Prostate gland (tissue), 2 donors: ENCODE measurements at regions not wholly inside any gene's neighbourhood (a gene's known extent, or its start where the extent isn't known, plus 50 kb on each side); places are given as distances from the start of the nearest gene placed in this dataset.

ENCODE experiments used
- DNase-seq: peaks from one replicate; pipeline ENCODE4 v3.0.0-alpha.2; 2019; ENCODE audit warnings: low spot score
- H3K27ac ChIP-seq, 2 donors: fragments of 200-600 bp; sonication (generic); 2 replicates each; pipeline ENCODE4 v1.5.1; 2017 to 2019
- H3K27me3 ChIP-seq: fragments of 200-600 bp; sonication (generic); replicated peaks from 2 replicates; pipeline ENCODE4 v1.5.1; 2019; ENCODE audit not compliant: insufficient read depth
- H3K36me3 ChIP-seq, 2 donors: fragments of 200-600 bp; sonication (generic); 1 replicate in 1 of 2; 2 replicates in 1 of 2; pipeline versions ENCODE4 v1.5.1 to v1.8.1; 2017 to 2019
- H3K4me1 ChIP-seq: fragments of 200-600 bp; sonication (generic); replicated peaks from 2 replicates; pipeline ENCODE4 v1.5.1; 2019
- H3K4me3 ChIP-seq, 2 donors: fragments of 200-600 bp; sonication (generic); 2 replicates each; pipeline ENCODE4 v1.5.1; 2017 to 2019
- H3K9me3 ChIP-seq: fragments of 200-600 bp; sonication (generic); 2 replicates; pipeline ENCODE4 v1.5.1; 2017
- POLR2A ChIP-seq: fragments of 450-650 bp; IDR thresholded peaks from one replicate; pipeline ENCODE4 v1.6.1; 2016; ENCODE audit warnings: antibody characterized with exemption, mild to moderate bottlenecking
- POLR2AphosphoS5 ChIP-seq: sonication (generic); formaldehyde crosslinking; IDR thresholded peaks from one replicate; pipeline ENCODE4 v1.6.1; 2017; ENCODE audit warnings: antibody characterized with exemption
- WGBS: methylation state at CpG from one replicate; pipeline ENCODE4 v1.1.5; 2018; 5-methylcytosine and 5-hydroxymethylcytosine counted together
- intact Hi-C: fragments of 100-400 bp; cut with DNase I; formaldehyde crosslinking; loops from one replicate; pipeline ENCODE4 v1.14.2; 2022
- TF ChIP-seq, protein P1 (sequence below), 4 experiments: fragments of 200-600 bp in 2 of 4; fragments of 450-650 bp in 2 of 4; sonication (generic) in 2 of 4; IDR thresholded peaks; 1 replicate in 3 of 4; 2 replicates in 1 of 4; pipeline ENCODE4 v1.5.1; 2016 to 2019; ENCODE audit warnings: antibody characterized with exemption in 4 of 4, mild to moderate bottlenecking in 2 of 4, moderate library complexity in 2 of 4

DNA sequence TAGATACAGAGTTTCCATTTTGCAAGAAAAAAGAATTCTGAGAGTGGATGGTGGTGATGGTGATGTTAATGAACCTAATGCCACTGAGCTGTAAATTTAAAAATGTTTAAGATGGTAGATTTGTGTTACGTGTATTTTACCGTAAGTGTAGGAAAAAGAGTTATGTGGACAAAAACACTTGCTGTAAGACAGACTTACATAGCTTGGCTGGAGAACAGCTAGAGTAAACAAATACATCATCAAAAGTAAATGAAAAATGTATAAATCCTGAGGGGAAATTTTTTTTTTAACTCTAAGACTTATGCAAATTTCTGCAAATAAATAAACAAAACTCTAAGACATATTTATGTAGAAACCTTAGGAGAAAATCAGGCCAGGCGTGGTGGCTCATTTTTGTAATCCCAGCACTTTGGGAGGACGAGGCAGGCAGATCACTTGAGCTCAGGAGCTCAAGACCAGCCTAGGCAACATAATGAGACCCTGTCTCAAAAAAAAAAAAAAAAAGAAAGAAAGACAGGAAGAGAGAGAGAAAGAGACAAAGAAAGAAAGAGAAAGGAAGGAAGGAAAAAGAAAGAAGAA, 66.2 kb upstream of the CDK13 start:
- TF ChIP-seq POLR2AphosphoS5 (no peak), POLR2A (no peak)
- TF ChIP-seq, protein P1, sequence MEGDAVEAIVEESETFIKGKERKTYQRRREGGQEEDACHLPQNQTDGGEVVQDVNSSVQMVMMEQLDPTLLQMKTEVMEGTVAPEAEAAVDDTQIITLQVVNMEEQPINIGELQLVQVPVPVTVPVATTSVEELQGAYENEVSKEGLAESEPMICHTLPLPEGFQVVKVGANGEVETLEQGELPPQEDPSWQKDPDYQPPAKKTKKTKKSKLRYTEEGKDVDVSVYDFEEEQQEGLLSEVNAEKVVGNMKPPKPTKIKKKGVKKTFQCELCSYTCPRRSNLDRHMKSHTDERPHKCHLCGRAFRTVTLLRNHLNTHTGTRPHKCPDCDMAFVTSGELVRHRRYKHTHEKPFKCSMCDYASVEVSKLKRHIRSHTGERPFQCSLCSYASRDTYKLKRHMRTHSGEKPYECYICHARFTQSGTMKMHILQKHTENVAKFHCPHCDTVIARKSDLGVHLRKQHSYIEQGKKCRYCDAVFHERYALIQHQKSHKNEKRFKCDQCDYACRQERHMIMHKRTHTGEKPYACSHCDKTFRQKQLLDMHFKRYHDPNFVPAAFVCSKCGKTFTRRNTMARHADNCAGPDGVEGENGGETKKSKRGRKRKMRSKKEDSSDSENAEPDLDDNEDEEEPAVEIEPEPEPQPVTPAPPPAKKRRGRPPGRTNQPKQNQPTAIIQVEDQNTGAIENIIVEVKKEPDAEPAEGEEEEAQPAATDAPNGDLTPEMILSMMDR (IDR thresholded peaks at IDR 0.05), result no peak

GRCh38 chr7:39888171-39888853, 61.7 kb upstream of the CDK13 start:
- Histone ChIP-seq H3K27me3 (no peaks in the 10 kb centered on the region), H3K4me3 (no peak overlapping the region), H3K27ac (no peak overlapping the region), H3K36me3 (no peaks in the 10 kb centered on the region), H3K4me1 (no peaks in the 10 kb centered on the region), H3K9me3 (no peaks in the 10 kb centered on the region)
- TF ChIP-seq, protein P1 (IDR thresholded peaks at IDR 0.05), result no peak
- no peak for TF ChIP-seq POLR2A
- TF ChIP-seq POLR2AphosphoS5, result no peak
- DNase-seq, result no peak
- 73% methylated on average over 3 of the region's 3 CpGs for whole genome bisulfite sequencing
- intact Hi-C loops, result no loop called here

More for the DNA sequence above, 66.2 kb upstream of the CDK13 start:
- no peaks in the 10 kb centered on the region for H3K27me3 ChIP-seq
- no peak for DNase-seq
- 79% methylated on average over 4 of the region's 4 CpGs for WGBS
- intact Hi-C loops, result no loop called here
- no peaks in the 10 kb centered on the region for H3K9me3 ChIP-seq
- H3K27ac ChIP-seq, result no peak overlapping the region
- H3K4me3 ChIP-seq, result no peak overlapping the region
- H3K4me1 ChIP-seq, result no peaks in the 10 kb centered on the region
- H3K36me3 ChIP-seq, result no peaks in the 10 kb centered on the region

- H3K27ac ChIP-seq, result no peak overlapping the region
- H3K36me3 ChIP-seq, result no peaks in the 10 kb centered on the region
- H3K4me3 ChIP-seq, result no peak overlapping the region
- H3K27me3 ChIP-seq, result no peaks in the 10 kb centered on the region
- TF ChIP-seq, protein P1 (IDR thresholded peaks at IDR 0.05), result no peak
- TF ChIP-seq POLR2AphosphoS5, result no peak
- TF ChIP-seq POLR2A, result no peak
- H3K9me3 ChIP-seq, result no peaks in the 10 kb centered on the region
- 93% methylated on average over 4 of the region's 4 CpGs for WGBS
- no peak for DNase-seq
- intact Hi-C loops, result no loop called here
- H3K4me1 ChIP-seq, result no peaks in the 10 kb centered on the region
These were observed 59.6 kb upstream of the CDK13 start for GRCh38 chr7:39890411-39890810.

- Histone ChIP-seq H3K27me3 (no peaks in the 10 kb centered on the region), H3K4me1 (no peaks in the 10 kb centered on the region), H3K9me3 (no peaks in the 10 kb centered on the region), H3K27ac (no peak overlapping the region), H3K4me3 (no peak overlapping the region), H3K36me3 (no peaks in the 10 kb centered on the region)
- intact Hi-C loops, result no loop called here
- WGBS, result 10% methylated on average over 1 of the region's 1 CpG
- no peak for DNase-seq
- TF ChIP-seq, protein P1 (IDR thresholded peaks at IDR 0.05), result no peak
- TF ChIP-seq POLR2AphosphoS5 (no peak), POLR2A (no peak)
These were observed 58.2 kb upstream of the CDK13 start for GRCh38 chr7:39891894-39892293.

DNA sequence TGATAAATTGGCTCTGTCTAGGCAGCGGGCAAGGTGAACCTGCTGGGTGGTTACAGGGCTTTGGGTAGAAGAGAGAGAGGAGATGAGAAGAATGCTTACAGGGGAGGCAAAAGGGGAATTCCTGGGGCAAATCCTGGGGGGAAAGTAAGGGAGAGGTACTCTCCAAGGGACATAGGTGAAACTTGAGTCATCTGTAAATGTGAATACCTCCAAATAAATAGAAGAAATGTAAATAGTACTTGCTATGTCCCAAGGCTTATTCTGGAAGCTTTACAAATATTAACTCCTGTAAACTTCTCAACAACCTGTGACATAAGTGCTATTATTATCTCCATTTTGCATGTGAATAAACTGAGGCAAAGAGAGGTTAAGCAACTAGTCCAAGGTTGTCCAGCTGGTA, 57.7 kb upstream of the CDK13 start:
- no peak for TF ChIP-seq POLR2A
- TF ChIP-seq POLR2AphosphoS5, result no peak
- TF ChIP-seq, protein P1 (IDR thresholded peaks at IDR 0.05), result no peak
- Histone ChIP-seq H3K36me3 (no peaks in the 10 kb centered on the region), H3K4me3 (no peak overlapping the region), H3K27ac (no peak overlapping the region), H3K9me3 (no peaks in the 10 kb centered on the region), H3K27me3 (no peaks in the 10 kb centered on the region), H3K4me1 (no peaks in the 10 kb centered on the region)
- intact Hi-C loops, result no loop called here
- no peak for DNase-seq
- WGBS, result 58% methylated on average over 1 of the region's 1 CpG
